Smooth muscle cell (in vitro differentiated cells): ENCODE measurements at regions not wholly inside any gene's neighbourhood (a gene's known extent, or its start where the extent isn't known, plus 50 kb on each side); places are given as distances from the start of the nearest gene placed in this dataset.

Experiments used
- DNase-seq: peaks from one replicate; lab custom pipeline; 2025; ENCODE audit not compliant: unreplicated experiment; lab: John Stamatoyannopoulos, UW
- H2AFZ ChIP-seq: fragments of 200-600 bp; sonication (generic); 2 replicates; pipeline ENCODE4 v1.6.0; 2016; ENCODE audit warnings: antibody characterized with exemption, low read depth, mild to moderate bottlenecking
- H3F3A ChIP-seq: fragments of 200-600 bp; sonication (generic); 2 replicates; pipeline ENCODE4 v1.6.0; 2017; ENCODE audit warnings: antibody characterized with exemption, low read depth
- H3K27ac ChIP-seq: fragments of 200-600 bp; sonication (generic); 2 replicates; pipeline ENCODE4 v1.5.1; 2016; ENCODE audit warnings: low read depth, mild to moderate bottlenecking
- H3K27me3 ChIP-seq: fragments of 200-600 bp; sonication (generic); 2 replicates; pipeline ENCODE4 v1.6.1; 2016; ENCODE audit warnings: low read depth, mild to moderate bottlenecking
- H3K36me3 ChIP-seq: fragments of 200-600 bp; sonication (generic); 2 replicates; pipeline ENCODE4 v1.5.1; 2016; ENCODE audit warnings: low read depth
- H3K4me1 ChIP-seq: fragments of 200-600 bp; sonication (generic); 2 replicates; pipeline ENCODE4 v1.5.1; 2016; ENCODE audit warnings: low read depth
- H3K4me2 ChIP-seq: fragments of 200-600 bp; sonication (generic); 2 replicates; pipeline ENCODE4 v1.6.0; 2016; ENCODE audit warnings: mild to moderate bottlenecking
- H3K4me3 ChIP-seq: fragments of 200-600 bp; sonication (generic); 2 replicates; pipeline ENCODE4 v1.5.1; 2016; ENCODE audit warnings: mild to moderate bottlenecking
- H3K79me2 ChIP-seq: fragments of 200-600 bp; sonication (generic); 2 replicates; pipeline ENCODE4 v1.6.0; 2016; ENCODE audit warnings: low read depth, mild to moderate bottlenecking
- H3K9ac ChIP-seq: fragments of 200-600 bp; sonication (generic); 2 replicates; pipeline ENCODE4 v1.6.0; 2016; ENCODE audit warnings: low read depth
- H3K9me3 ChIP-seq: fragments of 200-600 bp; sonication (generic); replicated peaks from 2 replicates; pipeline ENCODE4 v1.5.1; 2016; ENCODE audit warnings: low read depth
- H4K20me1 ChIP-seq: fragments of 200-600 bp; sonication (generic); 2 replicates; pipeline ENCODE4 v1.6.0; 2016; ENCODE audit warnings: low read depth
- CTCF ChIP-seq: fragments of 200-600 bp; sonication (generic); IDR thresholded peaks from 2 replicates; pipeline ENCODE4 v1.5.1; 2017; ENCODE audit warnings: borderline replicate concordance, mild to moderate bottlenecking, antibody characterized with exemption; ENCODE audit not compliant: insufficient read depth, poor library complexity, severe bottlenecking
- WGBS: methylation state at CpG from one replicate; pipeline ENCODE4 v1.1.7; 2016; ENCODE audit warnings: low lambda C conversion rate; 5-methylcytosine and 5-hydroxymethylcytosine counted together

GRCh38 chr15:47586653-47587224 is 130.6 kb upstream of the SEMA6D start:
- H3K4me3 ChIP-seq = no peak overlapping the region
- 92% methylated on average over 6 of the region's 6 CpGs for WGBS
- H3K4me1 ChIP-seq = peaks cover 16% of the 10 kb centered on the region
- H3K27me3 ChIP-seq = no peaks in the 10 kb centered on the region
- no peaks in the 10 kb centered on the region for H4K20me1 ChIP-seq
- DNase-seq = no peak
- H2AFZ ChIP-seq = peak overlapping the region; percentile 29
- peak overlapping the region; percentile 53 for H3K9ac ChIP-seq
- no peak for TF ChIP-seq CTCF
- no peaks in the 10 kb centered on the region for H3K36me3 ChIP-seq
- peaks cover 17% of the 10 kb centered on the region for H3F3A ChIP-seq
- peak overlapping the region; percentile 84 for H3K4me2 ChIP-seq
- H3K9me3 ChIP-seq = no peaks in the 10 kb centered on the region
- peak overlapping the region; percentile 98 for H3K27ac ChIP-seq
- H3K79me2 ChIP-seq = no peaks in the 10 kb centered on the region

- peaks cover 16% of the 10 kb centered on the region for H3K4me1 ChIP-seq
- no peak for TF ChIP-seq CTCF
- peak overlapping the region; percentile 87 for H3K9ac ChIP-seq
- H3K79me2 ChIP-seq = no peaks in the 10 kb centered on the region
- H3K27ac ChIP-seq = peak overlapping the region; percentile 98
- H3K36me3 ChIP-seq = no peaks in the 10 kb centered on the region
- no peaks in the 10 kb centered on the region for H3K9me3 ChIP-seq
- H3F3A ChIP-seq = peaks cover 17% of the 10 kb centered on the region
- H3K4me3 ChIP-seq = peak overlapping the region; percentile 34
- no peaks in the 10 kb centered on the region for H4K20me1 ChIP-seq
- WGBS = 13% methylated on average over 6 of the region's 6 CpGs
- H3K4me2 ChIP-seq = peak overlapping the region; percentile 84
- DNase-seq = no peak
- H2AFZ ChIP-seq = no peak overlapping the region
- H3K27me3 ChIP-seq = no peaks in the 10 kb centered on the region
Measured at GRCh38 chr15:47587940-47588802, 129.1 kb upstream of the SEMA6D start.

- Histone ChIP-seq H3K9ac (peak overlapping the region; percentile 87), H3K27ac (peak overlapping the region; percentile 98), H3K36me3 (no peaks in the 10 kb centered on the region), H3K4me1 (peaks cover 16% of the 10 kb centered on the region), H3K4me3 (peak overlapping the region; percentile 34), H3K4me2 (peak overlapping the region; percentile 84), H3K9me3 (no peaks in the 10 kb centered on the region), H4K20me1 (no peaks in the 10 kb centered on the region), H2AFZ (peak overlapping the region; percentile 56), H3K27me3 (no peaks in the 10 kb centered on the region), H3K79me2 (no peaks in the 10 kb centered on the region), H3F3A (peaks cover 17% of the 10 kb centered on the region)
- 23% methylated on average over 6 of the region's 6 CpGs for whole genome bisulfite sequencing
- DNase-seq = no peak
- peak; percentile 49 for TF ChIP-seq CTCF
Measured at GRCh38 chr15:47588958-47589357, 128.3 kb upstream of the SEMA6D start.

- TF ChIP-seq CTCF = no peak
- Histone ChIP-seq H3K4me3 (no peak overlapping the region), H3K36me3 (no peaks in the 10 kb centered on the region), H3K9ac (no peak overlapping the region), H3K4me2 (no peak overlapping the region), H2AFZ (no peak overlapping the region), H3K27ac (no peak overlapping the region), H3K79me2 (no peaks in the 10 kb centered on the region), H3K9me3 (no peaks in the 10 kb centered on the region), H3K4me1 (no peaks in the 10 kb centered on the region), H4K20me1 (no peaks in the 10 kb centered on the region), H3K27me3 (no peaks in the 10 kb centered on the region), H3F3A (no peaks in the 10 kb centered on the region)
- WGBS = 36% methylated on average over 3 of the region's 3 CpGs
- no peak for DNase-seq
Measured at GRCh38 chr15:47598996-47599395, 118.3 kb upstream of the SEMA6D start.
